Mesothelial cell of epicardium (in vitro differentiated cells): ENCODE measurements at regions not wholly inside any gene's neighbourhood (a gene's known extent, or its start where the extent isn't known, plus 50 kb on each side); places are given as distances from the start of the nearest gene placed in this dataset.

Source experiments
- DNase-seq, 2 experiments: peaks; one replicate each; pipeline ENCODE4 v3.0.0; 2021; ENCODE audit warnings: low spot score in 2 of 2; ENCODE audit not compliant: unreplicated experiment in 2 of 2
- H3K27ac Mint-ChIP-seq: 2 replicates; pipeline ENCODE4 v1.8.0; 2021; ENCODE audit warnings: mixed read lengths
- H3K27me3 Mint-ChIP-seq: 2 replicates; pipeline ENCODE4 v1.8.0; 2021; ENCODE audit warnings: low read depth, mixed read lengths
- H3K36me3 Mint-ChIP-seq: 2 replicates; pipeline ENCODE4 v1.8.0; 2021; ENCODE audit warnings: mixed read lengths
- H3K4me1 Mint-ChIP-seq: 2 replicates; pipeline ENCODE4 v1.8.0; 2021; ENCODE audit warnings: mixed read lengths
- H3K4me3 Mint-ChIP-seq: 2 replicates; pipeline ENCODE4 v1.8.0; 2021; ENCODE audit warnings: mild to moderate bottlenecking, moderate library complexity, mixed read lengths
- H3K9me3 Mint-ChIP-seq: 2 replicates; pipeline ENCODE4 v1.8.0; 2021; ENCODE audit warnings: mixed read lengths
- CTCF ChIP-seq: fragments of 200-600 bp; sonication (generic); IDR thresholded peaks from one replicate; pipeline ENCODE4 v1.5.0; 2021; ENCODE audit warnings: antibody characterized with exemption; ENCODE audit not compliant: unreplicated experiment

DNA sequence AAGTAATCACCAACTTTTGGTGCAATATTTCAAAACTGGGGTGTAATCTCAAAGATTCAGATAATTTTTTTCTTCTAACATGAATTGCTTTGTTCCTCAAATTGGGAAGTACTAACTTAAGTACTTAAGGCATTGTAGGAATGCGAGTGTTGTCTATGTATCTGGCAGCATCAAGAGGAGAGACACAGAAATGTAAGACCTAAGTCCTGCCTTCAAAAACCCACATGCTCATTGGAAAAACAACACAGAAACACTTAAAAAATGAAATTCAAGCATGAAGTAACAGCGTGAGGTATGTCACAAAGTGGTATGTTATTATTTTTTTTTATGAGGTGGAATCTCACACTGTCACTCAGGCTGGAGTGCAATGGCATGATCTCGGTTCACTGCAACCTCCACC lies 288.5 kb downstream of the ZEB1 start:
- H3K27me3 Mint-ChIP-seq, result peaks cover 2% of the 10 kb centered on the region
- H3K9me3 Mint-ChIP-seq, result peaks cover 3% of the 10 kb centered on the region
- no peak overlapping the region for H3K4me3 Mint-ChIP-seq
- H3K27ac Mint-ChIP-seq, result no peak overlapping the region
- H3K4me1 Mint-ChIP-seq, result peaks cover 13% of the 10 kb centered on the region
- TF ChIP-seq CTCF, result no peak
- H3K36me3 Mint-ChIP-seq, result no peaks in the 10 kb centered on the region
- no peak for DNase-seq

DNA sequence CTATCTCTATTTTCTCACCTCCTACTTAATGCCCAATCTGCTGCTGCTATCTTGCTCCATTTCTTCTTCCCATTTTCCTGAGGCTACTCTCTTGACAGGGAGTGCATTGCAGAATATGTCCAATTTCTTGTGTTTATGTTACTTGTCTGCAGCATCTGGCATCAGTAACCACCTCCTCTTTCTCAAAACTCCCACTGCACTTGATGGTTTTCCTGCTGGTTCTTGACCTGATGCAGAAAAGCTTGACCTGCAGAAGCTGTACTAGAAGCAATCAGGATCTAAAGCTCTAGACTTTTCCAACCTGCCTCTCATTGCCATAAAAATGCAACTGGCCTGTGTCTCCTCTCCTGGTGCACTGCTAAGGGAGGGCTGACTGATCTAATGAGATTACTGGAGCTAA lies 287.8 kb downstream of the ZEB1 start:
- peaks cover under 1% of the 10 kb centered on the region for H3K27me3 Mint-ChIP-seq
- TF ChIP-seq CTCF, result no peak
- H3K4me3 Mint-ChIP-seq, result no peak overlapping the region
- no peak overlapping the region for H3K27ac Mint-ChIP-seq
- H3K9me3 Mint-ChIP-seq, result peaks cover 3% of the 10 kb centered on the region
- DNase-seq, result no peak
- no peaks in the 10 kb centered on the region for H3K36me3 Mint-ChIP-seq
- peaks cover 13% of the 10 kb centered on the region for H3K4me1 Mint-ChIP-seq

GRCh38 chr10:31605861-31606525 lies 287.0 kb downstream of the ZEB1 start:
- H3K36me3 Mint-ChIP-seq, result no peaks in the 10 kb centered on the region
- H3K4me1 Mint-ChIP-seq, result peaks cover 13% of the 10 kb centered on the region
- H3K9me3 Mint-ChIP-seq, result peaks cover 3% of the 10 kb centered on the region

DNA sequence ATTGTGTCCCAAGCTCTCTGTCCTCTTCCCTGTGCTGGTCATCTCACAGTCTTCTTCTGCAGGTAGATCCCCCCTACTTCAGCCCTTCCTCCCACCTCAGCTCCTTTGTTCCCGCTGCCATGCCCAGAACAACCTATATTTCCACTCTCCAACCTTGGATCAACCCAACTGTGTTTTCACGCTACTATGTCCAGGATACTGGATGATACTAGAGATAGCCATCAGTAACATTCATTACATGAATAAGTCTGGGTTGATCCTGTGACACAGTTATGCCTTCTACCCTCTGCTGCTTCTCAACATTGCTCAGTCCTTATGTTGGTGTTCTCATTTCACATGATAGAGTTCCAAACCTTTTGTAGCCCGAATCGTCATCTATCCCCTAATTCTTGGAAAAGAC lies 286.4 kb downstream of the ZEB1 start:
- H3K36me3 Mint-ChIP-seq, result no peaks in the 10 kb centered on the region
- peaks cover 4% of the 10 kb centered on the region for H3K27me3 Mint-ChIP-seq
- no peak overlapping the region for H3K27ac Mint-ChIP-seq
- DNase-seq, result no peak
- peaks cover under 1% of the 10 kb centered on the region for H3K9me3 Mint-ChIP-seq
- TF ChIP-seq CTCF, result no peak
- H3K4me3 Mint-ChIP-seq, result no peak overlapping the region
- H3K4me1 Mint-ChIP-seq, result peaks cover 13% of the 10 kb centered on the region

More at GRCh38 chr10:31605861-31606525, 287.0 kb downstream of the ZEB1 start:
- Mint-ChIP-seq H3K27me3 (no peaks in the 10 kb centered on the region), H3K4me3 (no peak overlapping the region), H3K27ac (no peak overlapping the region)
- TF ChIP-seq CTCF, result no peak
- no peak for DNase-seq

DNA sequence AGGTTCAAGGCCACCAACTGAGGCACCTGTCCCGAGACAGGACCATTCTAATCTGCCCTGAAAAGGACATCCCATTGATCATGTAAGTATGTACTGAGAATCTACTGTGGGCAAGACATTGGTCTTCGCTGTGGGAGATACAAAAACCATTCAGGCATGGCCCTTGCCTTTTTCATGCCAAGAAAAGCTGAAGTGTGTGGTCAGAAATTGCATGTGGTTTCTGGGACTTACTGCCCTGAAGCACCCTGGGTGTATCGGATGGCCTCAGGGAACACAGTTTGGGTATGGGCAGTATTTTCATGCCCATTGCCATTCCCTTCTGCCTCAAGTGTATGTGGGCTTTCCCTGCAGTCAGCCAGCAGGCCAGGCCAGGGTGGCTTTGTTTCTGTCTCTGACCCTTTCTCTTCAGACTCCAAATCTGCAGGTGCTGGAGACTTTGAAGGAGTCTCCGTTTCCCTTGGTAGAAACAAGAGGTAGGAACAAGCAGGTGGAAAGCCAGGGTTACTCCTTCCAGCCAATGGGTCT lies 285.7 kb downstream of the ZEB1 start:
- H3K27me3 Mint-ChIP-seq, result peaks cover 4% of the 10 kb centered on the region
- no peaks in the 10 kb centered on the region for H3K9me3 Mint-ChIP-seq
- H3K36me3 Mint-ChIP-seq, result no peaks in the 10 kb centered on the region
- peaks cover 13% of the 10 kb centered on the region for H3K4me1 Mint-ChIP-seq
- peak overlapping the region; percentile 78 for H3K4me3 Mint-ChIP-seq
- DNase-seq, result no peak
- no peak overlapping the region for H3K27ac Mint-ChIP-seq
- TF ChIP-seq CTCF, result no peak
